ENCODE measurements at regions not wholly inside any gene's neighbourhood (a gene's known extent, or its start where the extent isn't known, plus 50 kb on each side); places are given as distances from the start of the nearest gene placed in this dataset.

- H3K23ac ChIP-seq (ENCODE audit: low read depth, low read length, poor library complexity) = no peak overlapping the region
- H2AK5ac ChIP-seq (ENCODE audit: low read depth, low read length) = no peak overlapping the region
- H3K4me3 ChIP-seq (ENCODE audit: low read length in 2 of 2) = no peak overlapping the region
- H3K27me3 ChIP-seq (ENCODE audit: control insufficient read depth in 3 of 3, insufficient read depth in 3 of 3, low read depth in 1 of 3, low read length in 3 of 3) = no peaks in the 10 kb centered on the region
- H3K4me1 ChIP-seq (ENCODE audit: control insufficient read depth in 2 of 2, insufficient read depth in 1 of 2, low read depth in 1 of 2, low read length in 2 of 2) = no peaks in the 10 kb centered on the region
- no peak for DNase-seq (ENCODE audit: low spot score)
- H3K9ac ChIP-seq (ENCODE audit: low read depth, low read length, poor library complexity) = no peak overlapping the region
- H2BK12ac ChIP-seq (ENCODE audit: low read length) = no peak overlapping the region
- no peak overlapping the region for H2AFZ ChIP-seq (ENCODE audit: low read length)
- no peak overlapping the region for H3K27ac ChIP-seq (replicated peaks; ENCODE audit: low read length)
- no peaks in the 10 kb centered on the region for H3K36me3 ChIP-seq (replicated peaks in 1 of 2; ENCODE audit: control insufficient read depth in 2 of 2, insufficient read depth in 2 of 2, low read length in 2 of 2)
- H4K8ac ChIP-seq (ENCODE audit: low read depth, low read length) = no peak overlapping the region
- H3K4me2 ChIP-seq (ENCODE audit: insufficient read depth, low read length, poor library complexity, severe bottlenecking) = no peak overlapping the region
- no peak overlapping the region for H2BK15ac ChIP-seq (ENCODE audit: low read length)
- no peaks in the 10 kb centered on the region for H3K79me1 ChIP-seq (ENCODE audit: low read depth, low read length)
- H2BK5ac ChIP-seq (ENCODE audit: low read length) = no peak overlapping the region
- H2BK120ac ChIP-seq (ENCODE audit: low read depth, low read length) = no peak overlapping the region
- no peak overlapping the region for H4K91ac ChIP-seq (ENCODE audit: low read depth, low read length, poor library complexity)
- no peak overlapping the region for H3K18ac ChIP-seq (ENCODE audit: low read length)
- no peaks in the 10 kb centered on the region for H3K9me3 ChIP-seq (replicated peaks in 1 of 2; ENCODE audit: control insufficient read depth in 2 of 2, insufficient read depth in 1 of 2, low read depth in 1 of 2, low read length in 2 of 2)
- H3K4ac ChIP-seq (ENCODE audit: low read length) = no peak overlapping the region
- no CpG with 5 or more reads among the region's 3 CpGs for WGBS, 2 donors (ENCODE audit: extremely low coverage in 2 of 2, insufficient read length in 2 of 2, insufficient replicate concordance in 1 of 2)
- no peak overlapping the region for H3K14ac ChIP-seq (ENCODE audit: low read length)
These were observed 789.7 kb upstream of the PRMT6 start for GRCh38 chr1:106266786-106267185.

- Histone ChIP-seq H3K4me3 (ENCODE audit: low read length in 2 of 2) (no peak overlapping the region), H4K8ac (ENCODE audit: low read depth, low read length) (no peak overlapping the region), H3K36me3 (replicated peaks in 1 of 2; ENCODE audit: control insufficient read depth in 2 of 2, insufficient read depth in 2 of 2, low read length in 2 of 2) (no peaks in the 10 kb centered on the region), H3K4me1 (ENCODE audit: control insufficient read depth in 2 of 2, insufficient read depth in 1 of 2, low read depth in 1 of 2, low read length in 2 of 2) (no peaks in the 10 kb centered on the region), H2AFZ (ENCODE audit: low read length) (no peak overlapping the region), H3K9me3 (replicated peaks in 1 of 2; ENCODE audit: control insufficient read depth in 2 of 2, insufficient read depth in 1 of 2, low read depth in 1 of 2, low read length in 2 of 2) (no peaks in the 10 kb centered on the region), H2BK5ac (ENCODE audit: low read length) (no peak overlapping the region), H3K27ac (replicated peaks; ENCODE audit: low read length) (no peak overlapping the region), H4K91ac (ENCODE audit: low read depth, low read length, poor library complexity) (no peak overlapping the region), H3K27me3 (ENCODE audit: control insufficient read depth in 3 of 3, insufficient read depth in 3 of 3, low read depth in 1 of 3, low read length in 3 of 3) (no peaks in the 10 kb centered on the region), H2BK120ac (ENCODE audit: low read depth, low read length) (no peak overlapping the region), H3K18ac (ENCODE audit: low read length) (no peak overlapping the region), H3K79me1 (ENCODE audit: low read depth, low read length) (no peaks in the 10 kb centered on the region), H2BK12ac (ENCODE audit: low read length) (no peak overlapping the region), H2AK5ac (ENCODE audit: low read depth, low read length) (no peak overlapping the region), H3K14ac (ENCODE audit: low read length) (no peak overlapping the region), H3K9ac (ENCODE audit: low read depth, low read length, poor library complexity) (no peak overlapping the region), H3K4ac (ENCODE audit: low read length) (no peak overlapping the region), H3K4me2 (ENCODE audit: insufficient read depth, low read length, poor library complexity, severe bottlenecking) (no peak overlapping the region), H3K23ac (ENCODE audit: low read depth, low read length, poor library complexity) (no peak overlapping the region), H2BK15ac (ENCODE audit: low read length) (no peak overlapping the region)
- no CpG with 5 or more reads among the region's 5 CpGs for WGBS, 2 donors (ENCODE audit: extremely low coverage in 2 of 2, insufficient read length in 2 of 2, insufficient replicate concordance in 1 of 2)
- DNase-seq (ENCODE audit: low spot score) = peak; percentile 6
These were observed 788.4 kb upstream of the PRMT6 start for GRCh38 chr1:106268070-106268469.

- Histone ChIP-seq H2BK15ac (ENCODE audit: low read length) (no peak overlapping the region), H3K23ac (ENCODE audit: low read depth, low read length, poor library complexity) (no peak overlapping the region), H2AFZ (ENCODE audit: low read length) (no peak overlapping the region), H2AK5ac (ENCODE audit: low read depth, low read length) (no peak overlapping the region), H3K9me3 (replicated peaks in 1 of 2; ENCODE audit: control insufficient read depth in 2 of 2, insufficient read depth in 1 of 2, low read depth in 1 of 2, low read length in 2 of 2) (no peaks in the 10 kb centered on the region), H4K91ac (ENCODE audit: low read depth, low read length, poor library complexity) (no peak overlapping the region), H3K4ac (ENCODE audit: low read length) (no peak overlapping the region), H3K36me3 (replicated peaks in 1 of 2; ENCODE audit: control insufficient read depth in 2 of 2, insufficient read depth in 2 of 2, low read length in 2 of 2) (no peaks in the 10 kb centered on the region), H3K18ac (ENCODE audit: low read length) (no peak overlapping the region), H3K27me3 (ENCODE audit: control insufficient read depth in 3 of 3, insufficient read depth in 3 of 3, low read depth in 1 of 3, low read length in 3 of 3) (no peaks in the 10 kb centered on the region), H4K8ac (ENCODE audit: low read depth, low read length) (no peak overlapping the region), H2BK12ac (ENCODE audit: low read length) (no peak overlapping the region), H2BK120ac (ENCODE audit: low read depth, low read length) (no peak overlapping the region), H3K4me2 (ENCODE audit: insufficient read depth, low read length, poor library complexity, severe bottlenecking) (no peak overlapping the region), H3K4me3 (ENCODE audit: low read length in 2 of 2) (no peak overlapping the region), H2BK5ac (ENCODE audit: low read length) (no peak overlapping the region), H3K14ac (ENCODE audit: low read length) (no peak overlapping the region), H3K27ac (replicated peaks; ENCODE audit: low read length) (no peak overlapping the region), H3K79me1 (ENCODE audit: low read depth, low read length) (peaks cover 1% of the 10 kb centered on the region), H3K9ac (ENCODE audit: low read depth, low read length, poor library complexity) (no peak overlapping the region), H3K4me1 (ENCODE audit: control insufficient read depth in 2 of 2, insufficient read depth in 1 of 2, low read depth in 1 of 2, low read length in 2 of 2) (no peaks in the 10 kb centered on the region)
- DNase-seq (ENCODE audit: low spot score) = no peak
- WGBS, 2 donors (ENCODE audit: extremely low coverage in 2 of 2, insufficient read length in 2 of 2, insufficient replicate concordance in 1 of 2) = no CpG with 5 or more reads among the region's 1 CpG
These were observed 779.6 kb upstream of the PRMT6 start for GRCh38 chr1:106276871-106277270.

DNA sequence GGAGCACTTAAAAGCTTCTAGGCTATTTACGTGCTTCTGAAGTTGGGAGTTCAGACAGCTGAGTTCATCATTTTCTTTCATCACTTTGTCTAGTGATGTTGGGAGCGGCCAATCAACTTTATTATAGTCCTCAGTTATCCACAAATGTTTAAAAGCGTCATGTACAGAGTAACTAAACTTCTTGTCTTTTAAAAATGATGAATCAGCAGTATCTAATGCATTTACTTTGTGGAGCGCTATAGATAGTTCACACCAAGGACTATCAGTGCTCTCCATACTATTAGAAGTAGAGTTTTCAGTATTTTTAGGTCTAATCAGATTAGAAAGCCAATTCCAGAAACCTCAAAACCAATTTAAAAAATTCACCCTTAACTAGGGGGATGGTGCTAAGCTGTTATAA is 778.7 kb upstream of the PRMT6 start:
- Histone ChIP-seq H3K79me1 (ENCODE audit: low read depth, low read length) (peaks cover 1% of the 10 kb centered on the region), H3K4ac (ENCODE audit: low read length) (no peak overlapping the region), H3K4me2 (ENCODE audit: insufficient read depth, low read length, poor library complexity, severe bottlenecking) (no peak overlapping the region), H2BK120ac (ENCODE audit: low read depth, low read length) (no peak overlapping the region), H3K27ac (replicated peaks; ENCODE audit: low read length) (no peak overlapping the region), H2BK5ac (ENCODE audit: low read length) (no peak overlapping the region), H3K23ac (ENCODE audit: low read depth, low read length, poor library complexity) (no peak overlapping the region), H2AK5ac (ENCODE audit: low read depth, low read length) (no peak overlapping the region), H2BK12ac (ENCODE audit: low read length) (no peak overlapping the region), H3K9ac (ENCODE audit: low read depth, low read length, poor library complexity) (no peak overlapping the region), H4K8ac (ENCODE audit: low read depth, low read length) (no peak overlapping the region), H3K4me3 (ENCODE audit: low read length in 2 of 2) (no peak overlapping the region), H3K27me3 (ENCODE audit: control insufficient read depth in 3 of 3, insufficient read depth in 3 of 3, low read depth in 1 of 3, low read length in 3 of 3) (no peaks in the 10 kb centered on the region), H3K4me1 (ENCODE audit: control insufficient read depth in 2 of 2, insufficient read depth in 1 of 2, low read depth in 1 of 2, low read length in 2 of 2) (no peaks in the 10 kb centered on the region), H3K36me3 (replicated peaks in 1 of 2; ENCODE audit: control insufficient read depth in 2 of 2, insufficient read depth in 2 of 2, low read length in 2 of 2) (no peaks in the 10 kb centered on the region), H3K14ac (ENCODE audit: low read length) (no peak overlapping the region), H2AFZ (ENCODE audit: low read length) (peak overlapping the region; percentile 29), H2BK15ac (ENCODE audit: low read length) (no peak overlapping the region), H3K18ac (ENCODE audit: low read length) (no peak overlapping the region), H3K9me3 (replicated peaks in 1 of 2; ENCODE audit: control insufficient read depth in 2 of 2, insufficient read depth in 1 of 2, low read depth in 1 of 2, low read length in 2 of 2) (peaks cover 0 to 2% of the 10 kb centered on the region in 2 donors), H4K91ac (ENCODE audit: low read depth, low read length, poor library complexity) (no peak overlapping the region)
- WGBS, 2 donors (ENCODE audit: extremely low coverage in 2 of 2, insufficient read length in 2 of 2, insufficient replicate concordance in 1 of 2) = no CpG with 5 or more reads among the region's 4 CpGs
- no peak for DNase-seq (ENCODE audit: low spot score)
